Stimulated activated CD4-positive, alpha-beta T cell treated with anti-CD3 and anti-CD28 coated beads, TNF-alpha, amount 100 ng/mL, for 24 hours (primary cell): ENCODE measurements at regions not wholly inside any gene's neighbourhood (a gene's known extent, or its start where the extent isn't known, plus 50 kb on each side); places are given as distances from the start of the nearest gene placed in this dataset.

Source experiments
- DNase-seq, 3 experiments: peaks; one replicate each; pipeline ENCODE4 v3.0.0-alpha.2; 2020; ENCODE audit warnings: low read depth in 3 of 3

DNA sequence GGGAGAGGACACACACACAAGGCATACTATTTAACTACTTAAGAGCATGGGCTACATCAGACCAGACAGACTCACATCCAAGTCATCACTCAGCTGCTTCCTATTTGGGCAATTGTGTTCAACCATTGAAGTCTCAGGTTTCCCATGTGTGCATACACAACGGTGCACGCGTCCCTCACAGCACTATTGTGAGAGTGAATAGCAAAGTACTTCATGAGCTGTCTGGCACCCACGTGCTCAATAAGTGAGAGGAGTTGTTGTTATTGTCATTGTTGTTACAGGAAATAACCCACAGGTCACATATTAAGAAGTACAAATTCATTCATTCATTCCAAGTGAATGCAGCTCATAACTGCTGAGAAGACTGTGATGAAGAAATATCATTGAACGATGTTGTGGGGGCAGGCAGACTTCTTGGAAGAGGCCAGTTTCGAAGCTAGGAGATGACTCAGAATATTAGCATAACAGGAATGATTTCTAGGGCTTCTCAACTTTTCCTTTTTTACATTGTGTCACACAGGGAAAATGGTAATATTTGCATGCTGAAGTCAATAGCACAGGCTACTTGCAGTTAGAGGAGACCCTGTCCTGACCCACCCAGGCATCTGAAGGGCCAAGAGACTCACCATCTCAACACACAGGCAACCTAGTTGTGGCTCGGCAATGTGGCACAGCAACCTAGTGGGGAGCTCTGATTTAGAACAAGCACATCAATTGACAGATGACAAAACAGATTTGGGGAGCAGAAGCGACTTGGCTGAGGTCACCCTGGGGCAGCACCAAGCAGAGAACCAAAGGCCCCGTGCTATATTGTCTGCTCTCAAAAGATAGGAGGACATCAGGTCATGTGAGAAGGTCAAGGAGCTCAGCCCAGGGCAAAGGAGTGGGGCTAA is 606.0 kb downstream of the BUD13 start:
- no peak for DNase-seq

DNA sequence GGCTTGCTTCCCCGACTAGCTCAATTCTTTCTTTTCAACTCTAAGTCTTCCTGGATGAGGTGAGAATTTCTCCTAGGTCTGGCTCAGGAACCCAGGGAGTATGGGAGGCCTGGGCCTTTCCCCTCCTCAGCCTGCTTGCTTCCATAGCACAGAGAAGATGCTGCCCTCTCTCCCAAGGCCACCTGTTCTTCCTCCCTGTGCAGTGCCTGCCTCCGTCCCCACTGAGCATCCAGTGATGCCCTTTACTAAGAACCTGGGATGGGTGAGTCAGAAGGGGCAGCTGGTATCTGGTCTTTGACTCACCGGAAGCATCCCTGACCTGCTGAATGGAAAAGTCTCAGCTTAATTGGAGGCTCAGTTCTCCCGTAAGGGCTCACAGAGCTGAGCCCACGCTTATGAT is 607.9 kb downstream of the BUD13 start:
- no peak for DNase-seq

DNA sequence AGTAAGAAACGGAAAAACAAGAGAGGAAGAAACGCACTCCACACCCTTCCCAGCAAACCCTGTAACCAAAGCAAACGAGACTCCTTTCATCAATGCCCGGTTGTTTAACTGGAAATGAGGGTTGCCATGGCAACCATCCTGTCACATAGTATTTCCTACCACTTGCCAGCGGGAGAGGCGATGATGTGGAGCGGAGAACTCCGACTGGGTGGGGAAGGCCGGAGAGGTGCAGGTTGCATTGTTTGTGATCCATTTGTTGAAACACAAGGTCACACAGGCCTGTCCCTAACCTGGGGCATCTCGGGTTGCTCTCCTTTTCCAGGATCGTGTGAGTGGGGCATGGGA is 609.9 kb downstream of the BUD13 start:
- DNase-seq: no peak

DNA sequence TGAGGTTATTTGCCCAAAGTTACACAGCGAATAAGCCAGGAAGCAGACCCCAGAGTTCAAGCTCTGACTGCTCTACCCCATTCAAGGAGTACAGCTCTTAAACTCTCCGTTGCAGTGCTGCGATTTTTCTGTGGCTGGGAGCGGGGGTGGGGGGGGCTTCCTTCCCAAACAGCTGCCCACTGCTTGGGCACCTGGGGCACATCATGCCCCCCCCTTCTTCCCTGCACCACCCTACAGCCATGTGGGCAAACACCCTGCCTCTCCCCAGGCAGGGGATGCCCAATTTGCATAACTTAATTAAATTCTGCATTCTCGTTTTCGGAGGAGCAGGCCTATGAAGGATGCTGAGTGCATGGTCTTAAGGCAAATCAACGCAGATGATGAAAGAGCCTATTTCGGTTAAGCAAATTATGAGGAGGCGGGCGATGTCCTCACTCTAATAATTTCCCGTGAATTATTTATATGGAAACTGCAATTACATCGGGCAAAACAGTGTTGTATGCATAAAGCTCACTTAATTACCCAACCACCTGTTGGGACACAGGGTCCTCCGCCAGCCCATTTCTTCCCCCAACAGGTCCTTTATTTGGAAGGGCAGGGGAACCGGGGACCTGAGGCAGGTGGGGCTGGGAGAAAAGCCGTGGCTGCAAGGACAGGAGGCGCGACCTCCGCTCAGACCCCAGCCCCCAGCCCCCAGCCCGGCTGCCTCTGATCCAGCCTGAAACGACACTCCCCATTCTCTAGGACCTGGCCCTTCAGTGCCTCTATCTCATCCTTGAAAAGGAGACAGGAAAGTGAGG is 610.5 kb downstream of the BUD13 start:
- DNase-seq: no peak

DNA sequence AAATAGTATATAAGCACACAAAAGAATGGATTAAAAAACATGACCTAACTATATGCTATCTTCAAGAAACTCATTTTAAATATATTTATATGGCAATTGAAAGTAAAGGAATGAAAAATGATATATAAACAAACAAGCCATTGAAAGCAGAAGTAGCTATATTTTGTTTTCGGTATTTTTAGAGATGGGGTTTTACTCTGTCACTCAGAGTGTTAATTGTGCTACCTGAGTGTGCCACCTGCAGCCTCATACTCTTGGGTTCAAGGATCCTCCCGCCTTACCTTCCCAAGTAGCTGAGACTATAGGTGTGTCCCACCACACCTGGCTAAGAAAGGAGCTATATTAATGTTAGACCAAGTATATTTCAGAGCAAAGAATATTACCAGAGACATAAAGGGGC is 624.1 kb downstream of the BUD13 start:
- no peak for DNase-seq

DNA sequence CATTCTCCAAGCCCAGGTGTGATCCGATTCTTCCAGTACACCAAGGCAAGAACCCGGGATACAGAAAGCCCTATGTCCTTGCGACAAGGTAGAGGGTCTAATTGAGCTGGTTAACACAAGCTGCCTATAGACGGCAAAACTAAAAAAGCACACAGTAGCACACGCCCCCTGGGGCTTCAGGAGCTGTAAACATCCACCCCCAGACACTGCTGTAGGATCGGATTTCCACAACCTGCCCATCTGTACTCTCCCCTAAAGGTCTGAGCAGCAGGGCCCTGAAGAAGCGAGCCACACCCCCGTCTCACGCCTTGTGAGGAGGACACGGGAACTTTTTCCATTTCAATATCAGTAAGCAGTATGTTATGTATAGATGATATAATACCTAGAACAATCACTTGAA is 624.7 kb downstream of the BUD13 start:
- no peak for DNase-seq

DNA sequence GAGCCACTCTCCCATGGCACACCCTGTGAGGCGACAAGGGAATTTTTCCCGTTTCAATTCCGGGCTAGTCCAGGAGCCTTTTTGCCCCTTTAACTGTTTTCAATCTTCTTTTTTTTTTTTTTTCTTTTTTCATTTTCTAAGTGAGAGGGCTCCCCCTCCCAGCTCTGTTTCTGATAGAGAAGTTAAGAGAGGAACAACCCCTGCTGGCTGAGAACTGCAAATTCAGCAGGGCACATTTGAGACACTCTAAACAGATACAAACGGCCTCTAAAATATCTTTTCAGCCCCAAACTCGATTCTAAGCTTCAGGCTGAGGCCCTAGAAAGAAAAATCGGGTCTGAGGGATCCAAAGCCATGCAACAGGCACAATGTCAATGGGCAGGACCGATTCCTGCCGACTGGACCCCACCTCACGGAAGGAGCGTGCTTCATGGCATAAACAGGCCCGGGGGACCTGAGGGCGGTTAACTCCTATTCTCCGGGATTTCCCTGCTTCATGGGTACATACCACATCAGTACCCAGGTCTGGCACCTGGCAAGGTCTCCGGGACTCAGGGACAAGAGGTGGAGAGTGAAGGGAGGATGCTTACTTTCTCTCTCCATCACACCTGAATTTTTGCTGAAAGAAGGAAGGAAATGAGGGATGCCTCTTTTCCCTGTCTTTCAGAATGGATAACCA is 627.5 kb downstream of the BUD13 start:
- no peak for DNase-seq

DNA sequence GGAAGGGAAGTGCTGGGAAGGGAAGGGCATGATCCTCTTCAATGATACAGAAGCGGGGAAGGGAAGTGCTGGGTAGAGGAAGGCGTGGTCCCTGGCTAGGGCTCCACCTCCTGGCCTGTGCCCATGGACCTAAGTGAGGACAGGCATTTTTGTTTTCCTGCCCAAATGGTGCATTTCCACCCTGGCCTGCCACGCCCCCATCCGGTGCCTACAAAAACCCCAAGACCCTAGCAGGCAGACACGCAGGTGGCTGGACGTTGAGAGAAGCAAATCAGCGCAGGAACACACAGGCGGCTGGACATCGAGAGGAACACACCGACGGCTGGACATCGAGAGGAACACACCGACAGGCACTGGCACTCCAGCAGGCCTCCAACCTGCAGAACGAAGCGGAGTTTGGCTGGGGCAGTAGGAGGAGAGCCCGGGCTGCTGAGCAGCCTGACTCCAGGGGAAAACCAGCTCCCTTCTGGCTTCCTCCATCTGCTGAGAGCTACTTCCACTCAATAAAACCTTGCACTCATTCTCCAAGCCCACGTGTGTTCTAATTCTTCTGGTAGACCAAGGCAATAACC is 628.3 kb downstream of the BUD13 start:
- DNase-seq: no peak

DNA sequence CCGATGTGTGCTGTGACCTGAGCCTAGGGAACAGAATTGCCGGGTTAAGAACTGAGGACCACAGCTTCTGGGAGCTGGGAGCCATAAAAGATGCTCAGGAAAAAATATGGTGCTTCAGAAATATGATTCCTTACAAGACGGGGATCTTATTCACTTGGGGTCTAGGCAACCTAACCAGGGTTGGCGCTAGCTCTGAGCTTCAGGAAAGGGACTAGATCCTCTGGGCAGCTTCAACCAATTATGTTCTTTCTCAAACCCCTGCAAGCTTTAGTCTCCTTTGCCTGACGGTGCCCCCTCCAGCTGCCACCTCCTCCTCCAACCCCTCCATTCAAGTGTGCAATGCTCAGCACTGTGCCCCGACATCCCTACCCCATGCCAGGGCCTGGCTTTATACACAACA is 634.1 kb upstream of the CADM1 start:
- DNase-seq: no peak

DNA sequence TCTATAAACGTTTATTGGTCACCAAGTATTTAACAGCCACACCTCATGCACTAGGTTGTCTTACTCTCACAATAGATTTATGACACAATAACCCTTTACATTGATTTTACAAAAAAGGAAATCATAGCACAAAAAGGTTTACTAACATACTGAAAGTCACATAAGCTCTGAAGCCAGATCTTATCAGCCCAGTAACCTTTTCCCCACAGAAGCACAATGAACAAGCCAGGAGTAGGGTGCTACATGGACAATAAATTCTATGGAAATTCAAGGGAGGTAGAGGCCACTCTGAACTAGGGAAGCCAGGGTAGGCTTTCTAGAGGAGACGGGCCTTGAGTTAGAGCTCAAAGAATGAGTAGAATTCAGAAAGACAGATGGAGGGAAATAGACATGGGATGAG is 633.5 kb upstream of the CADM1 start:
- no peak for DNase-seq

DNA sequence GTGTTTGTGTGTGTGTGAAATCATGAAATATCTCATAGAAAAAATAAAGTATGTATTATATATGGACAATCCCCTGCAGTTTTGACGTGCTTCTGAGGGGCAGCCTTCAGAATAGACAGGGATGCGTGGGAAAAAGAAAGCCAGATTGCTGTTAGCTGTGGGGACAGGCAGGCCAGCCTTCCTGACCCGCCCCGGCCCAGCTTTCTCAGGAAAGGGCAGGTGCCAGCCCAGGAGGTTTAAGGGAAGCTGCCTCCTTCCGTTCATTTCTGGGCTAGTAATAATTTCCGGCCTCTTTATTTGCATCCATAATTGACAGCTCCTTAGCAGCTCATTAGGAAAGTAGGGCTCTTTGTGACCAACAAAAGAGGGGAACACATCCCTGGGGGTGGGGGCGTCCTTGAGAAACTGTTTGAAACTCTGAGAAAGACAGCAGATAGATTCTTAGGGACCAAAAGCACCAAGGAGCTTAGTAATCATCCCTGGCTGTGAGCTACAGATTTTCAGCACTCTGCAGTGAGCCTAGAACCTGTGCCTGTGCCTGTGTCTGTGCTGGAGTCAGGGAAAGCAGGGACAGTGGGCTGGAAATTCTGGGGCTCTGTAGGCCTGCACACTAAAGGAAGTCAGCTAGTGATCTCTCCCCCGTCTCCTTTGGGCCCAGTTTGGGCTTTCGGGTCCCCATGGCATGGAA is 632.9 kb upstream of the CADM1 start:
- no peak for DNase-seq

DNA sequence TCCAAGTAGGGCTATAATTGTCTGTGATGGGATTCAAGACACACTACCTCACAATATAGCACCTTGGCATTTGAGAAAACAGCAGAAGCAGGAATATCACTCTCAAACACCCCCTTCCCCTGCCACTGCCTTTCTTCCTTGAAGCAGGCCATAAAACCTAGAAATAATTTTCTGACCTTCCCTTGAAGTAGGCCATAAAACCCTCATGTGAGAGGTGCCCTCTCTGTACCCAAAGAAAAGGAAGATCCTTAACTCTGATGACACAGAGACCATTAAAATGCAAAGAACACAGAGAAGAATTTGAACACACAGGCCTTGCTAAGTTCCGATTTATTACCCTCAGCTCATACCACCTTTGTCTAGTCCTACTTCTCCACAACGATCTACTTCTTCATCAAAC is 631.7 kb upstream of the CADM1 start:
- no peak for DNase-seq

DNA sequence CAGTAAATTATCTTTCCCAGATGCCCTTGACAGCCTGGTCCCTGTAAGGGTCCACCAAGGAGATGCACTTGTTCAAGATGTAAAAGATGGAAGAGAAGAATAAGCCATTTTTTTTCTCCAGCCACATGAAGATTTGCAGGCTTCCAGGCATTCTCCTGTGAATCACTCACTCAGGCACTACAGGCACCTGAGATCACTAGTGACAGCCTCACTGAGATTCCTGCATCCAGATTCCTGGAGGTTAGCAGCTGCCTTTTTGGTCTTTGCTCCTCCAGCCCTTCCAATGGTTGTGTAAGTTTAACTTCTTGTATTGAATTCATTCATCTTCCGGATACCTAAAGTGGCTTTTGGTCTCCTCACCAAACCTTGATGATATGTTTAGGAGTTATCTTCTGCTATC is 630.2 kb upstream of the CADM1 start:
- DNase-seq: no peak

DNA sequence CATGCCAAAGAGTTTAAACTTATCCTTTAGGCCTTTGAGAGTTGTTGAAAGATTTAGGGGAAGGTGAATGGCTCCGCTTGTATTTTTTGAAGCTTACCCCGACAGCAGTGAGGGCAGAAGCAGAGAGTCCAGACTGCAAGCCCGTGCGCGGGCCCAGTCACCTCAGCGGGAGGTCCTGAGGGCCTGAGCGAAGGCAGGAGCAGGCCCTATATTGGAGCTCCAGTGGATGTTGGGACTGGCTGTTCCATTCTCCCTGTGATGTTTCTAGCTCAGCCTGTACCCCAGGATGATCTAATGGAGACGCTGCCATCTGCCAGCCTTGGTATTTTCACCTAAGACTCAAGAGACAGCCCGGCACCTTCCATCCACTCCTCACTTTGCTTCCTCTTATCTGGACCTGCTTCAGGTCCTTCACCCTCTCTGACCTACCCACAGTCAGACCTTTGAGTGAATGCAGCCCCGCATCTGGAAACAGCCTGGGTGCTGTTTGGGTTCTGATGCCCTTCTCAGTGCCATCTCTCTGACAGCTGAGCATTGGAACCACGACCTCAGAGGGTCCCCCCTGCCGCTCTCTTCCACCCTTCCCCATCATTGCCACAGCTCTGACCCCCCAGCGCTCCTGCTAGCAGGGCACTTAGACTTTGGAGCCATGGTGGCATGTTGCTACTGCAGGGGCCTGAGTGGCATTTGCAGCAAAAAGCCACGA is 628.2 kb upstream of the CADM1 start:
- no peak for DNase-seq

DNA sequence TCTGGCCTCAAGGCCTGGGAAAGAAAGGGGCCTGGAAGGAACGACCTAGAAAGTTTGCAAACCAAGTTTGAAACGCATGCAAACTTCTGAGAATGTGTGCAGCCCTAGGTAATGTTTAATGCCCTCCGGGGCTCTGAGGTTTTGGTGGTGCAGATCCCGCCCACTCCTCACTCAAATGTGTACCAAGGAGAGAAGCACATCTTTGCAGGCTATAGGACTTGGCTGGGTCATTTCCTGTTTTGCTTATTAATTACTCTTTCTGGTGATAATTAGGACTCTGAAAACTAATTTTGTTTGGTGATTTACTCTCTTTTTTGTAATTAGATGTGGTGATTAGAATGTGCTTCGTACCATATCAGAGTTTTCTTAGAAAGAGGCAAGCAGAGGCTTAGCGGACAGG is 625.9 kb upstream of the CADM1 start:
- DNase-seq: no peak

DNA sequence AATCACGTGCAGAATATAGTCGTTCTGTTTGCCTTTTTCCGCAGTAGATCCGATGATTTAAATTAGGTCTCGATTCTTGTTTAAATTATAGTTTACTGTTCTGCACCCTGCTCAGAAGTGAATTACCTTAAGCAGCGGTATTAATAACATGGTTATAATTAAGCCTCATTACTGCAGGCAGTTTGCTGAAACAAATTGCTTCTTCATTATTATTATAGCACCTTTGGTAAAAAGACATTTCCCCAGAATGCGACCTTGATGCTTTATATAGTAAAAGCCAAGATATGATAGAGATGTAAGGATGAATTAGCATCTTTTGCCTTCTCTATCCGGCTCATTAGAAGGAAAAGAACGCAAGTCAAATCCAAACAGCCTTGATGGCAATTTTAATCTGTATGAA is 625.2 kb upstream of the CADM1 start:
- no peak for DNase-seq

DNA sequence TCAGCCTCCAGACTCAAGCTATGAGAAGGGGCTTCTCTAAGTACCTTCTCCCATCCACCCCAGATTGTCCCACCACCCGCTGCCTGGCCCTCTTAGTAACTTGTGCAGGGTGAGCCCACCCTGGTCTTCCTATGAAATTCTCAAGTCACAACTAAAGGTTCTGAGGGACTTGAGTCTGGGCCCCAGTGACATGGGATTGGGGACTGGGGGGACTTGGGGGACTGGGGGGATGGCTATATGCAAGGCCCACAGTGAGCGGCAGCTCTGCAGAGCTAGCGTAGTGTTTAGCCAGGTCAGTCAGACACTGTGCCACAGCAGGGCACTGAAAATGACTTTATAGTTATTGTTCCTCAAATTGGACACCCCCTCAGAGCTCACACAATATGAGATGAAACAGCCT is 622.3 kb upstream of the CADM1 start:
- DNase-seq: no peak

DNA sequence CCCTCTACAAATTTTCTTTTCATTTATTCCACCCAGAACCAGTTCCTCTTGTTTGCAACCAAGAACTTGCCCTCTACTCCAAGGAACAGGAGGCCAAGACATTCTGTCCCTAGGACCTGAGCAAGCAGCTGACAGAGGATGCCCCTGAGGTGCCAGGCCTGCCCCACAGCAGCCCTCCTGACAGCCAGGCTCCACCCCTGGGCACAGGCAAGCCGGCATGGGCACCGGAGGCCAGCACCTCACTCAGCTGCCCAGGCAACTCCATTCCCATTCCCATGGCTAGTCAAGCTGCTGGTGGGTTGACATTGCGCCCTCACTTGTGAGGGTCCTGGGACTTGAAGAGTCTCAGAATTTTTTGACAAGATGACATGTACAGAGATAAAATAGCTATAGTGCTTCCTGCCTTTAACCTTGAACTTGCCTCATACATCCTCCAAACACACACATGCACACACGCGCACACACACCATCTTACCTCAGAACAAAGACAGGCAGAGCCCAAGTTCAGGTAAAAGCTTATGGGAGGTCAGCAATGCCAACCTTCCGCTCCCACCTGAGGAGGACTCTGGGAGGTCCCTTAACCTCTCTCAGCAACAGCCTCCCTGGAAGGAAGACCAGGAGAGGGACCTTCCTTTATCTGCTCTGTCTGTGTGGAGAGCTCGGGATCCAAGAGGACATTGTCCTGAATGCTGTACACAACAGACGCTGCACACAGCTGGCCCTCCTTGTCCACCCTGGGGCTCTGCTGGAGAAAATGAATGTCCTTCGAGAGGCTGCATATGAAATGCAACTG is 620.9 kb upstream of the CADM1 start:
- DNase-seq: no peak

DNA sequence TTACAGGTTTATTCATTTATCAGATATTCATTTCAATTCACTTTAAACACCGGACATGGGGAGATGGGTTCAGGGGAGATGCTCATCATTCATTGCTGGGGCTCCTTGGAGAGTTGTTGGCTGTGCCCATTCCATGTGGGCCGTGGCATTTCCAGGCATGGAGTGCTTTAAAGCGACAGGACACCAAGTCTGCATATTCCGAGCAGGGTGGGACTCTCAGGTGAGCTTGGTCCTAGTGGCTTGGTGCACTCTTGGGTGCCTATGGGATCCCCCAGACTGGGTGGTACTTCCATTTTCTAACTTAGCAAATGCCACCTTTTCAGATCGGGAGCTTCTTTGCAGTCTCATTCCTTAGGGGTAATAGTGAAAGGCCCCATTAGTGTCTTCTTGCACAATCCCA is 619.5 kb upstream of the CADM1 start:
- no peak for DNase-seq

DNA sequence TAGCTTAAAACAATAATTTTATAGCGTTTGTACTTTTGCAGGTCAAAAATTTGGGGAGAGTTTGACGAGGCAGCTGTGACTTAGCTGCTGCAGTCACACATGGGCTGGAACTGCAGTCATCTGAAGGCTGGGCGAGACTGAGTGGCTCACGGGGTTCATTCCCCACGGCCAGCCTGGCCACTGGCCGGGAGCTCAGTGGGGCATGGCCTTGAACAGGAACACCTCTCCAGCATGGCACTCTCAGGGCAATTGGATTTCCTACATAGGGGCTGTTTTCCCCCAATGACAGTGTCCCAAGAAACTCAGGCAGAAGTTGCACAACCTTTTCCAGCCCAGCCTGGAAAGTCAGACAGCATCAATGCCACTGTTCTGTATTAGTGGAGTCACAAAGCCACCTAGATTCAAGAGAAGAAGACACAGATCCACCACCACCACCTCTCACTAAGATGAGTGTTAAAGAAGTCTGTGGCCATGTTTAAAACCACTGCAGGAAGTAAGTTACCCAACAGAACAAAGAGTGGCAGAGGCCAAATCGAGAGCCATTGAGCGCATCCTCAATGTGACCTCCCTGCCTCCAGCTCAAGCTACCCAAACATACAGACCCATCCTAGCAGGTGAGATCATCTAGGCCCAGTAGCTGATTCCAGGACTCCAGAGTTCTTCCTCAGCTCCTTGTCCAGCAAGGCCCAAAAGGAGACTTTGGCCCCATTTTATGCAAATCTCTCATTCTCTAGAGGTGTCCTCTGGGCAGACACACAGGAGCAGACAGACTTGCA is 618.7 kb upstream of the CADM1 start:
- DNase-seq: no peak
